GM23338 (cell line): ENCODE measurements at regions not wholly inside any gene's neighbourhood (a gene's known extent, or its start where the extent isn't known, plus 50 kb on each side); places are given as distances from the start of the nearest gene placed in this dataset.

Experiments
- CREB1 ChIP-seq: fragments of 250-450 bp; sonication (Bioruptor Pico); IDR thresholded peaks from 2 replicates; pipeline ENCODE4 v1.5.0; 2020; ENCODE audit warnings: low read depth, mild to moderate bottlenecking, moderate library complexity
- CTCF ChIP-seq, 2 experiments: fragments of 200-600 bp in 1 of 2; sonication (generic) in 1 of 2; conservative IDR thresholded peaks; 2 replicates each; pipeline versions ENCODE4 v1.5.1 to v1.6.1; 2016 to 2017; ENCODE audit warnings: antibody characterized with exemption in 2 of 2, low read depth in 2 of 2, mild to moderate bottlenecking in 2 of 2, moderate library complexity in 1 of 2
- ETS1 ChIP-seq: IDR thresholded peaks from 2 replicates; pipeline ENCODE4 v1.6.1; 2016; ENCODE audit warnings: antibody characterized with exemption
- EZH2 ChIP-seq: fragments of 200-600 bp; sonication (generic); IDR thresholded peaks from one replicate; pipeline ENCODE4 v1.8.0; 2017; ENCODE audit warnings: antibody characterized with exemption, mild to moderate bottlenecking, low read depth; ENCODE audit not compliant: unreplicated experiment
- EZH2phosphoT487 ChIP-seq: fragments of 200-600 bp; sonication (generic); IDR thresholded peaks from one replicate; pipeline ENCODE4 v1.8.1; 2018; ENCODE audit warnings: antibody characterized with exemption; ENCODE audit not compliant: unreplicated experiment
- JUNB ChIP-seq: IDR thresholded peaks from one replicate; pipeline ENCODE4 v1.6.1; 2016; ENCODE audit warnings: antibody characterized with exemption; ENCODE audit not compliant: unreplicated experiment
- POLR2AphosphoS5 ChIP-seq: IDR thresholded peaks from 2 replicates; pipeline ENCODE4 v1.6.1; 2016; ENCODE audit warnings: antibody characterized with exemption, low read depth
- REST ChIP-seq: IDR thresholded peaks from one replicate; pipeline ENCODE4 v1.6.1; 2018; ENCODE audit warnings: antibody characterized with exemption; ENCODE audit not compliant: unreplicated experiment
- STAT1 ChIP-seq: IDR thresholded peaks from one replicate; pipeline ENCODE4 v1.6.1; 2016; ENCODE audit warnings: antibody characterized with exemption; ENCODE audit not compliant: unreplicated experiment
- ZNF114 ChIP-seq: fragments of 250-450 bp; sonication (Bioruptor Pico); IDR thresholded peaks from 2 replicates; pipeline ENCODE4 v1.5.0; 2020; ENCODE audit warnings: mild to moderate bottlenecking, moderate library complexity
- ZNF331 ChIP-seq: fragments of 250-450 bp; sonication (Bioruptor Pico); IDR thresholded peaks from 2 replicates; pipeline ENCODE4 v1.5.0; 2020; ENCODE audit warnings: low read depth, mild to moderate bottlenecking, moderate library complexity
- ZNF462 ChIP-seq: fragments of 250-450 bp; sonication (Bioruptor Pico); IDR thresholded peaks from 2 replicates; pipeline ENCODE4 v1.5.0; 2020; ENCODE audit warnings: mild to moderate bottlenecking, moderate library complexity

GRCh38 chr20:50272030-50272723 lies 81.5 kb downstream of the CEBPB start:
- no peak for TF ChIP-seq CTCF (conservative IDR thresholded peaks at IDR 0.05; ENCODE audit: low read depth in 2 of 2)
- no peak for TF ChIP-seq REST
- no peak for TF ChIP-seq POLR2AphosphoS5
- no peak for TF ChIP-seq EZH2
- TF ChIP-seq CREB1, result no peak
- no peak for TF ChIP-seq STAT1
- TF ChIP-seq ETS1, result no peak
- TF ChIP-seq ZNF331 (CRISPR knock-in tag), result no peak
- no peak for TF ChIP-seq EZH2phosphoT487
- TF ChIP-seq ZNF462 (CRISPR knock-in tag), result no peak
- TF ChIP-seq JUNB, result no peak
- no peak for TF ChIP-seq ZNF114 (CRISPR knock-in tag)
